ENCODE measurements at regions not wholly inside any gene's neighbourhood (a gene's known extent, or its start where the extent isn't known, plus 50 kb on each side); places are given as distances from the start of the nearest gene placed in this dataset.
A peak's percentile ranks its signal among the peaks of the same experiment; 100 is the strongest.

DNA sequence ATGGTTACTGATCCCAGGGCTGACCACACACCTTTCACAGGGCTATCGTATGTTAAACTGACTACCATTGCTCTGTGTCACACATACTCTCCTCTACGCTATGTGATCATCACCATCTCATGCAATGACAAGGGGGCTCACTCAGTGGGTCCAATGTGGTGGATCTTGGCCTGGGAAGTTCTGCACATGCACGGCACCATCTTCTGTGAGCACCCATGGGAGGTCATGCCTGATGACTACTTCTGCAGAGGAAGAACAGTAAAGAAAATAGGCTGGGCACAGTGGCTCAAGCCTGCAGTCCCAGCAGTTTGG is 60.0 kb upstream of the FOXD3 start:
- H3K4me3 ChIP-seq (ENCODE audit: low read length) = no peak overlapping the region
- no peak overlapping the region for H3K27ac ChIP-seq (ENCODE audit: low read length)
- WGBS = 89% methylated on average over 3 of the region's 3 CpGs
- intact Hi-C loops (cut with DNase I) = no loop called here
- ATAC-seq = no peak
- no peaks in the 10 kb centered on the region for H3K4me1 ChIP-seq (ENCODE audit: control insufficient read depth, insufficient read depth, low read length)
- H3K27me3 ChIP-seq (ENCODE audit: control insufficient read depth, insufficient read depth) = no peaks in the 10 kb centered on the region
- no peak for DNase-seq
- H3K9me3 ChIP-seq (ENCODE audit: control insufficient read depth, low read length) = no peaks in the 10 kb centered on the region

DNA sequence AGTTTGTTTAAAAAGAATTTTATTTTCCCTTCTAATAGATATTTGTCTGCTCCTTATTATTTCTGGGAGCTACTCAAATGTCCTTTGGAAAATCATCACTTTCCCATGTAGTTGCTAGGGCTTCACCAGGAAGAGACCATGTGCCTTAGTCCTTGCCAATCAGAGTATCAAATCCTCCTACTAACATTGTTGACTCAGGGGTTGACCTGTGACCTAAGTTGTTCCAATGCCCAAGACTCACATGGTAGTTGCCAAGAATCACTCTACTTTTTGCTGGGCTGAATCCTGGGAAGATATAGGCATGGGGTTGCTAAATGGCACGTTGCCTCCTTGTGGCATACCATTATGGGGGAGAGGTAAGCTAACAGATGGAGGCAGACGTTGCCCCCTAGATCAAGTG is 58.2 kb upstream of the FOXD3 start:
- Histone ChIP-seq H3K27ac (ENCODE audit: low read length) (no peak overlapping the region), H3K27me3 (ENCODE audit: control insufficient read depth, insufficient read depth) (no peaks in the 10 kb centered on the region), H3K4me3 (ENCODE audit: low read length) (no peak overlapping the region), H3K9me3 (ENCODE audit: control insufficient read depth, low read length) (no peaks in the 10 kb centered on the region), H3K4me1 (ENCODE audit: control insufficient read depth, insufficient read depth, low read length) (no peaks in the 10 kb centered on the region)
- DNase-seq (no peak), ATAC-seq (peak in 1 of 2 donors; percentile 87)
- intact Hi-C loops (cut with DNase I) = no loop called here
- 56% methylated on average over 2 of the region's 2 CpGs for WGBS

DNA sequence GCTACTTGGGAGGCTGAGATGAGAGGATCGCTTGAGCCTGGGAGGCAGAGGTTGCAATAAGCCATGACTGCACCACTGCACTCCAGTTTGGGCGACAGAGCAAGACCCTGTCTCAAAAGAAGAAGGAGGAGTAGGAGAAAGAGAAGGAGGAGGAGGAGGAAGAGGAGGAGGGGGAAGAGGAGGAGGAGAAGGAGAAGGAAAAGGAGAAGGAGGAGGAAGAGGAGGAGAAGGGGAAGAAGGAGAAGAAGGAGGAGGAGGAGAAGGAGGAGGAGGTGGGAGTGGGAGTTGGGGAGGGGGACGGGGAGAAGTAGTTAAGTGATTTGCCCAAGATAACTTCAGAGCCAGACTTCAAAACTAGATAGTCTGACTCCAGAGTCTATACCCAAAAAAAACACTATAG is 55.5 kb upstream of the FOXD3 start:
- intact Hi-C loops (cut with DNase I) = no loop called here
- 72% methylated on average over 3 of the region's 3 CpGs for WGBS
- H3K9me3 ChIP-seq (ENCODE audit: control insufficient read depth, low read length) = no peaks in the 10 kb centered on the region
- H3K4me3 ChIP-seq (ENCODE audit: low read length) = no peak overlapping the region
- H3K4me1 ChIP-seq (ENCODE audit: control insufficient read depth, insufficient read depth, low read length) = no peaks in the 10 kb centered on the region
- ATAC-seq (no peak), DNase-seq (no peak)
- no peak overlapping the region for H3K27ac ChIP-seq (ENCODE audit: low read length)
- no peaks in the 10 kb centered on the region for H3K27me3 ChIP-seq (ENCODE audit: control insufficient read depth, insufficient read depth)

DNA sequence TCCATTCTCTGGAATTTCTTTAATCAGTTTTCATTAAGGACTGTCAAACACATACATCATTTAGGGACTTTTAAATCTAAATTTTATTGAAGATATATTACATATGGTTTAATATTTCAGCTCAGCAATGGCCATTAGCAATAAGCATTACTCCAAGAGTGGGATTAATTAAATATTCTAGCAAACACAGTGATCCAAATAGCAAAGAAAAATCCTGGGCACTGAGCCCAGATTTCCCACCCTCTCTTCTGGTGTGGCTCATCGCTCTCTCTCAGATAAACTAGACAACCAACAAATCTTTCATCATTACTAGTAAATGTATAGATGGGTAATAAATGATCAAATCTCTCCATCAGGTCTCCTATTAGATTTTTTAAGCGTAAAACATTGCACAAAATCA is 53.5 kb upstream of the FOXD3 start:
- Histone ChIP-seq H3K9me3 (ENCODE audit: control insufficient read depth, low read length) (no peaks in the 10 kb centered on the region), H3K4me3 (ENCODE audit: low read length) (no peak overlapping the region), H3K27ac (ENCODE audit: low read length) (no peak overlapping the region), H3K27me3 (ENCODE audit: control insufficient read depth, insufficient read depth) (no peaks in the 10 kb centered on the region), H3K4me1 (ENCODE audit: control insufficient read depth, insufficient read depth, low read length) (no peaks in the 10 kb centered on the region)
- WGBS = 53% methylated on average over 2 of the region's 2 CpGs
- ATAC-seq (no peak), DNase-seq (no peak)
- intact Hi-C loops (cut with DNase I) = no loop called here

DNA sequence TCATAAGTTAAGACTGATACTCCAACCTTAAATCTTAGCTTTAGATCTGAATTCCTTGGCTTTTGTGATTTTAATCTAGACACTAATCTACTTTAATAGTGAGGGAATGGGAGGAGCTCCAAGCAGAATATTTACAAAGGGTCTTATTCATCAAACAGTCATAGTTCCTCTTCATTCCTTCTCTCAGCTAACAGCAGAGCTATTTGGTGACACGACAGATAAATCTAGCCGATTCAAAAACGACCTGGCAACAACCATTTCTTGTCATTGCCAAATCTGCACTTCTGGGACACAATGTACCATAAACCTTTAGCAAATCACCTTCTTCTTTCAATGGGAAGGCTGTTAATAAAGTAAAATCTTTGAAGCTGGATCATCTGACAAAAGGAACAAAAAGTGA is 52.8 kb upstream of the FOXD3 start:
- H3K27me3 ChIP-seq (ENCODE audit: control insufficient read depth, insufficient read depth) = no peaks in the 10 kb centered on the region
- no peak overlapping the region for H3K4me3 ChIP-seq (ENCODE audit: low read length)
- 39% methylated on average over 3 of the region's 3 CpGs for WGBS
- no peak for ATAC-seq
- intact Hi-C loops (cut with DNase I) = no loop called here
- H3K27ac ChIP-seq (ENCODE audit: low read length) = no peak overlapping the region
- no peak for DNase-seq
- no peaks in the 10 kb centered on the region for H3K9me3 ChIP-seq (ENCODE audit: control insufficient read depth, low read length)
- H3K4me1 ChIP-seq (ENCODE audit: control insufficient read depth, insufficient read depth, low read length) = no peaks in the 10 kb centered on the region

All from right cardiac atrium (tissue), 5 donors.